Heart left ventricle (tissue), 13 donors: ENCODE measurements at regions not wholly inside any gene's neighbourhood (a gene's known extent, or its start where the extent isn't known, plus 50 kb on each side); places are given as distances from the start of the nearest gene placed in this dataset.

Experiments used
- POLR2A ChIP-seq, 2 donors: fragments of 450-650 bp; IDR thresholded peaks; one replicate each; pipeline ENCODE4 v1.6.1; 2017; ENCODE audit warnings: antibody characterized with exemption in 2 of 2, mild to moderate bottlenecking in 2 of 2, moderate library complexity in 2 of 2
- TF ChIP-seq, protein P1 (sequence below), 12 donors: fragments of 200-600 bp; sonication (generic) in 4 of 12; IDR thresholded peaks; one replicate each; pipeline versions ENCODE4 v1.5.0 to v1.8.0; 2018 to 2022; ENCODE audit warnings: antibody characterized with exemption in 12 of 12, mild to moderate bottlenecking in 5 of 12
- donor health status: ischemic (EF 13 %, LVEDD 7.1; RV severe dilation, severe dysfunction).
- donor health status: DM: no; HTN: yes; CAD: no.
- donor health status: DM: no; HTN: no; CAD: no.
- donor health status: ischemic (EF 25% LVEDD 6.9; RV normal size, moderate dysfunction).
- donor health status: ischemic (EF 25% LVEDD 5.7; RV mildly dilated, moderate dysfunction).
- donor health status: ischemic (EF 35%, LVEDD 5.7; RV mildly dilated, moderate dysfunction).
- donor health status: nonischemic (EF 11% LVEDD 7.7; RV severe dilation, severe dysfunction).
- donor health status: DM: yes; HTN: yes; CAD: no.
- donor health status: PGD.
- donor health status: ischemic (EF 29% LVEDD 5.4; RV normal size, mild dysfunction).
- donor health status: nonischemic (EF 23%, LVEDD 6.1; RV moderate dilation, normal function).

GRCh38 chr14:54342806-54343205 is 54.0 kb upstream of the CDKN3 start:
- TF ChIP-seq, protein P1, sequence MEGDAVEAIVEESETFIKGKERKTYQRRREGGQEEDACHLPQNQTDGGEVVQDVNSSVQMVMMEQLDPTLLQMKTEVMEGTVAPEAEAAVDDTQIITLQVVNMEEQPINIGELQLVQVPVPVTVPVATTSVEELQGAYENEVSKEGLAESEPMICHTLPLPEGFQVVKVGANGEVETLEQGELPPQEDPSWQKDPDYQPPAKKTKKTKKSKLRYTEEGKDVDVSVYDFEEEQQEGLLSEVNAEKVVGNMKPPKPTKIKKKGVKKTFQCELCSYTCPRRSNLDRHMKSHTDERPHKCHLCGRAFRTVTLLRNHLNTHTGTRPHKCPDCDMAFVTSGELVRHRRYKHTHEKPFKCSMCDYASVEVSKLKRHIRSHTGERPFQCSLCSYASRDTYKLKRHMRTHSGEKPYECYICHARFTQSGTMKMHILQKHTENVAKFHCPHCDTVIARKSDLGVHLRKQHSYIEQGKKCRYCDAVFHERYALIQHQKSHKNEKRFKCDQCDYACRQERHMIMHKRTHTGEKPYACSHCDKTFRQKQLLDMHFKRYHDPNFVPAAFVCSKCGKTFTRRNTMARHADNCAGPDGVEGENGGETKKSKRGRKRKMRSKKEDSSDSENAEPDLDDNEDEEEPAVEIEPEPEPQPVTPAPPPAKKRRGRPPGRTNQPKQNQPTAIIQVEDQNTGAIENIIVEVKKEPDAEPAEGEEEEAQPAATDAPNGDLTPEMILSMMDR (IDR thresholded peaks at IDR 0.05) = no peak
- TF ChIP-seq POLR2A (IDR thresholded peaks at IDR 0.05) = no peak
